ENCODE measurements at regions not wholly inside any gene's neighbourhood (a gene's known extent, or its start where the extent isn't known, plus 50 kb on each side); places are given as distances from the start of the nearest gene placed in this dataset.
"Not testable (repeated sequence)": the region's sequence is repeated elsewhere in the genome, so short reads cannot be mapped to it uniquely, and the experiment has no call there.

DNA sequence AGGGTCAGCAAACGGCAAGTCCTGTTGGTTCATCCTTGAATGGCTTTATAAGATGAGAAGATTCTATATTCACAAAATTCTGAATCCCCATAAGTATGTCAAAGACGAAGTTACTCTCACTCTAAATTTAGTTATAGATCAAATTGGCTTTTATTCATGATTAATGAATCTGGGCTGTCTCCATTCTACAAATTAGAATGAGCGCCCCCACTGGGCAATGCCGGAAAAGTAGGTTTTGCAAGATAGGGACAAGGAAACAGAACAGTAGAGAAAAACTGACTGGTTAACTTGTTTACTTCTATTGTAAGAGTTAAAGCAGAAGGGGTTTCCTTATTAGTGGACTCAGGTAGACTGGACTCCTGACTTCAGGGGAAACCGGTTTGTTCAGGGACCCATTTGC, 100.3 kb downstream of the F11 start:
- Histone ChIP-seq H3K4me3 (no peak overlapping the region), H3K27ac (no peak overlapping the region), H3K4me1 (no peaks in the 10 kb centered on the region), H3K27me3 (no peaks in the 10 kb centered on the region), H3K36me3 (no peaks in the 10 kb centered on the region), H3K9me3 (peaks cover 0 to 41% of the 10 kb centered on the region in 2 donors)
- TF ChIP-seq, protein P1, sequence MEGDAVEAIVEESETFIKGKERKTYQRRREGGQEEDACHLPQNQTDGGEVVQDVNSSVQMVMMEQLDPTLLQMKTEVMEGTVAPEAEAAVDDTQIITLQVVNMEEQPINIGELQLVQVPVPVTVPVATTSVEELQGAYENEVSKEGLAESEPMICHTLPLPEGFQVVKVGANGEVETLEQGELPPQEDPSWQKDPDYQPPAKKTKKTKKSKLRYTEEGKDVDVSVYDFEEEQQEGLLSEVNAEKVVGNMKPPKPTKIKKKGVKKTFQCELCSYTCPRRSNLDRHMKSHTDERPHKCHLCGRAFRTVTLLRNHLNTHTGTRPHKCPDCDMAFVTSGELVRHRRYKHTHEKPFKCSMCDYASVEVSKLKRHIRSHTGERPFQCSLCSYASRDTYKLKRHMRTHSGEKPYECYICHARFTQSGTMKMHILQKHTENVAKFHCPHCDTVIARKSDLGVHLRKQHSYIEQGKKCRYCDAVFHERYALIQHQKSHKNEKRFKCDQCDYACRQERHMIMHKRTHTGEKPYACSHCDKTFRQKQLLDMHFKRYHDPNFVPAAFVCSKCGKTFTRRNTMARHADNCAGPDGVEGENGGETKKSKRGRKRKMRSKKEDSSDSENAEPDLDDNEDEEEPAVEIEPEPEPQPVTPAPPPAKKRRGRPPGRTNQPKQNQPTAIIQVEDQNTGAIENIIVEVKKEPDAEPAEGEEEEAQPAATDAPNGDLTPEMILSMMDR (IDR thresholded peaks at IDR 0.05), result no peak
- no peak for DNase-seq
- ATAC-seq, result no peak
- intact Hi-C loops (cut with DNase I), result no loop called here

DNA sequence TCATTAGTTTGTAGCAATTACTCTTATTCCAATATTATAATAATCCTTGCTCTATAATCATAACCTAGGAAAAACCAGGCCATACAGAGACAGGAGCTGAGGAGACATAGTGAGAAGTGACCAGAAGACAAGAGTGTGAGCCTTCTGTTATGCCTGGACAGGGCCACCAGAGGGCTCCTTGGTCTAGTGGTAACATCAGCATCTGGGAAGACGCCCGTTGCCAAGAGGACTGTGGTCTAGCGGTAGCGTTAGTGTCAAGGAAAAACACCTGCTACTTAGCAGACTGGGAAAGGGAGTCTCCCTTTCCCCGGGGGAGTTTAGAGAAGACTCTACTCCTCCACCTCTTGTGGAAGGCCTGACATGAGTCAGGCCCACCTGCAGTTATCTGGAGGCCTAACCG, 97.0 kb downstream of the F11 start:
- ATAC-seq; H3K4me3 ChIP-seq; H3K27ac ChIP-seq; H3K36me3 ChIP-seq; DNase-seq; H3K27me3 ChIP-seq; H3K4me1 ChIP-seq; intact Hi-C loops (cut with DNase I): not testable (repeated sequence)
- peaks cover 0 to 41% of the 10 kb centered on the region in 2 donors for H3K9me3 ChIP-seq

DNA sequence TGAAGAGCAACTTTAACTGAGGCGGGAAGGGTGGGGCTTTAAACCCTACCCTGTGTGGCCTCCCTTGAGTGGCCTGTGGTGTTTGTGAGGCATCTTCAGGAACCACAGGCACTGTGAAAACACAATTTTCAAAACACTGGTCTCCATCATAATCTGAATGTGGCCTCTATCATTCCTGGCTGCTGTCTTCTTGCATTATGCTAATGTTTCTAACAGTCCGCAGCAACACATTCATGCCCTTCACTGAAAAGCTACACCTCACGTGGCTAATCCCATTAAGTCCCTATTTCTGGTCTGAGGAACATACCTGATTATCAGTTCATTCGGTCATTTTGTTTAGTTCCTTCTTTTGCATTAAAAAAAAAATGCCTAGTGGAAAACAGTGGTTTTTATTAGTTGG, 94.6 kb downstream of the F11 start:
- DNase-seq (no peak), ATAC-seq (no peak)
- Histone ChIP-seq H3K9me3 (peaks cover 0 to 40% of the 10 kb centered on the region in 2 donors), H3K27ac (no peak overlapping the region), H3K4me3 (no peak overlapping the region), H3K27me3 (no peaks in the 10 kb centered on the region), H3K36me3 (no peaks in the 10 kb centered on the region), H3K4me1 (no peaks in the 10 kb centered on the region)
- TF ChIP-seq, protein P1 (IDR thresholded peaks at IDR 0.05), result no peak
- intact Hi-C loops (cut with DNase I), result no loop called here

DNA sequence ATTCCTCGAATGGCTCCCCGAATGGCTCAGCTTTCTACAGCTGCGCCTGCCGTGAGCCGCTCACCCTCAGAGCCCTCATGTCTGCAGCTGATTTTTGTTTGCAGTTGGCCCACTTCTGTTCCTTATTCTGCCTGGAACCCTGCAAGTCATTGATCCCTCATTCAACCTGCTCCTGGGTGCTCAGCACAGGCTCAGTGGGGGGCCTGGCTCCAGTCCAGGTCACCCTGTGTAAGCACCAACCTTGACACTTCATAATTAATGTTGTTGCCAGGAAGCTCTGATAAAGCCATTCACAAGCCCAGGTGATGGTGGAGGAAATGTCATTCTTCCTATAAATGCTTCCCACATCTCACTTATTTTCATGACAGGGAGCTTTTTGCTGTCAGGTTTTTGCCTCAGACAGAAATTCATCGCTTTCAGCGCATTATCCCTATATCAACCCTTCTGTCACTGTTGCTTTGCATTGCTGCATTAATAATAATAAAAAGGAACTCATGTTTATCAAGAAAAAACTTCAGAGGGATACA, 85.7 kb downstream of the F11 start:
- no peak overlapping the region for H3K4me3 ChIP-seq
- no peak for DNase-seq
- H3K4me1 ChIP-seq, result no peaks in the 10 kb centered on the region
- H3K27me3 ChIP-seq, result no peaks in the 10 kb centered on the region
- intact Hi-C loops (cut with DNase I), result no loop called here
- no peak overlapping the region for H3K27ac ChIP-seq
- no peaks in the 10 kb centered on the region for H3K36me3 ChIP-seq
- no peak for ATAC-seq
- TF ChIP-seq, protein P1 (IDR thresholded peaks at IDR 0.05), result no peak
- H3K9me3 ChIP-seq, result no peaks in the 10 kb centered on the region

DNA sequence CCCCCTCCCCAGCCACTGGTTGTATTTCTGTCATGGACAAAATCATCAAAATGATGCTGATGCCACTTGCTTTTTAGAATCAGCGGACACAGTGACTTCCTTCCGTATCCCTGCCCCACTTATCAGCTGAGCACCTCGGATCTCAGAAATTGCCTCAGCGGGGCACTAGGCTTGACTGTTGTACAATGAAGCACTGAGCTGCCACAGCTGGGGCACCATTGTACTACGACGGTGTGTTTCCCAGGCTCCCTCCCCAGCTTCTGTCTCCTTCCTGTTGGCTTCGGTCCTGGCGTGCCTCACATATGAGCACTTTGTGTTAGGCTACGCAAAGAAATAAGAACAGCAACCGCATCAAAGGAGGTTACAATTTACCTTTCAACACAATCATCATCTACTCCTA, 82.4 kb downstream of the F11 start:
- intact Hi-C loops (cut with DNase I), result no loop called here
- TF ChIP-seq, protein P1 (IDR thresholded peaks at IDR 0.05), result no peak
- no peak for ATAC-seq

DNA sequence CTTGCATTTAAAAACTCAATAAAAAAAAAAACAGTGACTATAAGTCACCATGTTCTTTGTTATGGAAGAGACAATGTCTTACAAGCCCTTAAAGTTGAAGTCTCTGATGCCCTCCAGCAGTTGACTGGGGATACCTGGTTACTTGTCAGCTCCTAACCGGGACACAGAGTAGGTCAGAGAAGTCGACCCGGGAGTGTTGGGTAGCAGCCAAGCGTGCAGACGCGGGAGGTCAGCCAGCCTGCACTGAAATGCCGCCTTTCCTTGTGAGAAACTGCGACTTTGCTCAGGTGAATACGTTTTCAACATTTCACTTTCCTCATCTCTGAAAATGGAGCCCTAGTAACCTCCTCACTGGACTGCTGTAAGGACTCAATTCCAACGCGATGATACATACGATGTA, 81.8 kb downstream of the F11 start:
- Histone ChIP-seq H3K4me1 (no peaks in the 10 kb centered on the region), H3K4me3 (no peak overlapping the region), H3K9me3 (no peaks in the 10 kb centered on the region), H3K27me3 (peaks cover 0 to 8% of the 10 kb centered on the region in 2 donors), H3K36me3 (no peaks in the 10 kb centered on the region), H3K27ac (no peak overlapping the region)
- TF ChIP-seq, protein P1 (IDR thresholded peaks at IDR 0.05), result no peak
- DNase-seq, result no peak
- no peak for ATAC-seq
- intact Hi-C loops (cut with DNase I), result no loop called here

More for the DNA sequence above, 82.4 kb downstream of the F11 start:
- no peaks in the 10 kb centered on the region for H3K4me1 ChIP-seq
- H3K36me3 ChIP-seq, result no peaks in the 10 kb centered on the region
- H3K9me3 ChIP-seq, result no peaks in the 10 kb centered on the region
- H3K4me3 ChIP-seq, result no peak overlapping the region
- no peak for DNase-seq
- H3K27ac ChIP-seq, result no peak overlapping the region
- H3K27me3 ChIP-seq, result peaks cover 0 to 8% of the 10 kb centered on the region in 2 donors

All from left lung (tissue), 4 donors.